Skeletal muscle satellite cell (primary cell): ENCODE measurements at regions not wholly inside any gene's neighbourhood (a gene's known extent, or its start where the extent isn't known, plus 50 kb on each side); places are given as distances from the start of the nearest gene placed in this dataset.
A peak's percentile ranks its signal among the peaks of the same experiment; 100 is the strongest.

Source experiments
- H3K27me3 ChIP-seq: 2 replicates; pipeline ENCODE4 v1.7.0; 2013; ENCODE audit warnings: low read length; ENCODE audit not compliant: control insufficient read depth, insufficient read depth
- H3K36me3 ChIP-seq: 2 replicates; pipeline ENCODE4 v1.7.0; 2013; ENCODE audit warnings: mild to moderate bottlenecking, control low read depth, low read length; ENCODE audit not compliant: insufficient read depth
- H3K4me1 ChIP-seq: 2 replicates; pipeline ENCODE4 v1.7.0; 2013; ENCODE audit warnings: low read length; ENCODE audit not compliant: control insufficient read depth, insufficient read depth
- H3K4me2 ChIP-seq: 2 replicates; pipeline ENCODE4 v1.7.0; 2013; ENCODE audit warnings: mild to moderate bottlenecking, low read length
- H3K4me3 ChIP-seq: 2 replicates; pipeline ENCODE4 v1.7.0; 2013; ENCODE audit warnings: low read length
- H3K9ac ChIP-seq: 2 replicates; pipeline ENCODE4 v1.7.0; 2013; ENCODE audit warnings: mild to moderate bottlenecking, low read depth, low read length, moderate library complexity
- H3K9me3 ChIP-seq: replicated peaks from 2 replicates; pipeline ENCODE4 v1.7.0; 2013; ENCODE audit warnings: mild to moderate bottlenecking, control low read depth, low read length

DNA sequence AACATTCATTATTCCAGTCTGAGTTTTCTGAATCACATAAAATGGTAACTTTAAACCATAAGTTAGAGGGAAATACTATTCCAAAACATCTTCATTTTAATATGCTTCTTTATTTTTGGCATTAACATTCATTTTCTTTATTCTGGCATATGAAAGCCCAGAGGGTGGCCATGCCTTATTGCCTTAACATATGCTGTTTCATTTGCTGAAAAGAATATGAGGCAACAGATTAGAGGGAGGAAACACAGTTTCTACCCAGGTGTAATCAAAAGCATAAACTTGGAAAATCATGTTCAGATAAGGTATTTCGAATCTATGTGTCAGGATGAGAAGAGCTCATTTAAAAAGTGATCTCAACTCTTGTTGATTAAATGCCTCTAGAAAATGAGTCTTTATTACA, 379.9 kb upstream of the DSEL start:
- H3K4me3 ChIP-seq: no peak overlapping the region
- H3K36me3 ChIP-seq: no peaks in the 10 kb centered on the region
- no peaks in the 10 kb centered on the region for H3K4me1 ChIP-seq
- no peaks in the 10 kb centered on the region for H3K27me3 ChIP-seq
- no peak overlapping the region for H3K4me2 ChIP-seq
- no peak overlapping the region for H3K9ac ChIP-seq
- H3K9me3 ChIP-seq: no peaks in the 10 kb centered on the region

- Histone ChIP-seq H3K4me1 (no peaks in the 10 kb centered on the region), H3K9me3 (no peaks in the 10 kb centered on the region), H3K36me3 (no peaks in the 10 kb centered on the region), H3K4me3 (no peak overlapping the region), H3K4me2 (no peak overlapping the region), H3K9ac (no peak overlapping the region), H3K27me3 (no peaks in the 10 kb centered on the region)
Observed at GRCh38 chr18:67893916-67894315, 377.4 kb upstream of the DSEL start.

- Histone ChIP-seq H3K4me1 (no peaks in the 10 kb centered on the region), H3K27me3 (no peaks in the 10 kb centered on the region), H3K4me2 (no peak overlapping the region), H3K4me3 (no peak overlapping the region), H3K9ac (no peak overlapping the region), H3K9me3 (no peaks in the 10 kb centered on the region), H3K36me3 (no peaks in the 10 kb centered on the region)
Observed at GRCh38 chr18:67876871-67877270, 360.4 kb upstream of the DSEL start.

GRCh38 chr18:67875944-67876343, 359.4 kb upstream of the DSEL start:
- Histone ChIP-seq H3K9me3 (no peaks in the 10 kb centered on the region), H3K9ac (no peak overlapping the region), H3K27me3 (no peaks in the 10 kb centered on the region), H3K4me1 (no peaks in the 10 kb centered on the region), H3K36me3 (no peaks in the 10 kb centered on the region), H3K4me3 (no peak overlapping the region), H3K4me2 (no peak overlapping the region)

DNA sequence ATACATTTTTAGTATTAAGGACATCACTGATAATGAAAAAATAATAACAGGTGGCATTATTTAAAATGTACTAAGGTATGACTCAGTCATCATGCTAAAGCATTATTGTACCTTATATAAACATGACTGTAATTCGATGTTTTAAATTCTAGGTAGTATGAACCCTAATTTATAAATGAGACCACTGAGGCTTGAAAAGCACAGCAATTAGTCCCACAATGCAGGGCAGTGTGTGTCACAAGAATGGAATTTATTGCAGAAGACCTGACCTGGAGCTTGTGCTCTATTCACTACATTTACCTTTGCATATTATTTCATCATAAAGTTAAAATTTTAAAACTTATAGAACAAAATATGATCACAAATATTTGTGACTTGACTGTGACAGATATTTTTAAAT, 358.5 kb upstream of the DSEL start:
- H3K4me3 ChIP-seq: no peak overlapping the region
- H3K27me3 ChIP-seq: no peaks in the 10 kb centered on the region
- no peaks in the 10 kb centered on the region for H3K36me3 ChIP-seq
- H3K9ac ChIP-seq: no peak overlapping the region
- no peak overlapping the region for H3K4me2 ChIP-seq
- no peaks in the 10 kb centered on the region for H3K9me3 ChIP-seq
- no peaks in the 10 kb centered on the region for H3K4me1 ChIP-seq

DNA sequence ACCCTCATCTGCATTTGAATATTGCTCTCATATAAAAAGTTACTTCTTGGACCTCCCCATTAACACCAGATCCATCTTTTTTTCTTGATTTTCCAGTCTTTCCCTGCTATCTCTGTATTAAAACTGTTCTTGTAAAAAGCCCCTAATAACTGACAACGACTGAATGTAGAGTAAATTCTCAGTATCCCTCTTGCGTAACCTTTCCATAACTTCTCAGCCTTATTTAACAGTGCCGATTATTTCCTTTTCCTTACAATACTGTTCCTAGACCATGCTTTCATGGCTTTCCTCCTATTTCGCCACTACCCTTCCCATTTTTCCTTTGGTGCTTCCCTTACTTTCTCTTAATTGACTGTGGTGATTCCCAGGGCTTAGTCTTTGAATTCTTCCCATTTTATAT, 348.9 kb upstream of the DSEL start:
- Histone ChIP-seq H3K27me3 (no peaks in the 10 kb centered on the region), H3K4me1 (peaks cover 40% of the 10 kb centered on the region), H3K4me2 (peak overlapping the region; percentile 6), H3K36me3 (no peaks in the 10 kb centered on the region), H3K9me3 (no peaks in the 10 kb centered on the region), H3K4me3 (no peak overlapping the region), H3K9ac (peak overlapping the region; percentile 32)

- peak overlapping the region; percentile 32 for H3K9ac ChIP-seq
- H3K4me2 ChIP-seq: peak overlapping the region; percentile 6
- H3K4me3 ChIP-seq: no peak overlapping the region
- H3K27me3 ChIP-seq: no peaks in the 10 kb centered on the region
- no peaks in the 10 kb centered on the region for H3K9me3 ChIP-seq
- H3K4me1 ChIP-seq: peaks cover 40% of the 10 kb centered on the region
- no peaks in the 10 kb centered on the region for H3K36me3 ChIP-seq
Observed at GRCh38 chr18:67864677-67865340, 348.3 kb upstream of the DSEL start.

DNA sequence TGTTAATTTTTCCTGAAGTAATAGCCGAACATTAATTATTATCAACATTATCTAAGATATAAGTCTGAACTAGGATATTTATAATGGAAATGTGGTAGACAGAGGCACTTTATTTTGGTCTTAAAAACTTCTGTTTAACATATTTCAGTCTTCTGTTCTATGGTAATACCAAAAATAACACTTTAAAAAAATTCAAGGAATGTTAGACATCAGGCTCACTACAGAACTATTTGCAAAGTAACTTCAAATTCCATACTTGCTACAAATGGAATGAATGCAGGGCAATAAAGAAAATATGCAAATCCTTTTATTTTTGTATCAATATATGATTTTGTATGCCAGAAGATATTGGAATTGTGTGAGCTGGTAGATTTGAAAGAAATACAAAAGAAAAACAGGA, 345.5 kb upstream of the DSEL start:
- H3K4me2 ChIP-seq: peak overlapping the region; percentile 2
- peaks cover 40% of the 10 kb centered on the region for H3K4me1 ChIP-seq
- H3K9ac ChIP-seq: peak overlapping the region; percentile 50
- no peaks in the 10 kb centered on the region for H3K27me3 ChIP-seq
- no peaks in the 10 kb centered on the region for H3K36me3 ChIP-seq
- no peaks in the 10 kb centered on the region for H3K9me3 ChIP-seq
- no peak overlapping the region for H3K4me3 ChIP-seq

- peaks cover 4% of the 10 kb centered on the region for H3K4me1 ChIP-seq
- H3K9ac ChIP-seq: no peak overlapping the region
- H3K36me3 ChIP-seq: no peaks in the 10 kb centered on the region
- no peak overlapping the region for H3K4me3 ChIP-seq
- no peaks in the 10 kb centered on the region for H3K27me3 ChIP-seq
- no peaks in the 10 kb centered on the region for H3K9me3 ChIP-seq
- H3K4me2 ChIP-seq: no peak overlapping the region
Observed at GRCh38 chr18:67854340-67854739, 337.8 kb upstream of the DSEL start.

DNA sequence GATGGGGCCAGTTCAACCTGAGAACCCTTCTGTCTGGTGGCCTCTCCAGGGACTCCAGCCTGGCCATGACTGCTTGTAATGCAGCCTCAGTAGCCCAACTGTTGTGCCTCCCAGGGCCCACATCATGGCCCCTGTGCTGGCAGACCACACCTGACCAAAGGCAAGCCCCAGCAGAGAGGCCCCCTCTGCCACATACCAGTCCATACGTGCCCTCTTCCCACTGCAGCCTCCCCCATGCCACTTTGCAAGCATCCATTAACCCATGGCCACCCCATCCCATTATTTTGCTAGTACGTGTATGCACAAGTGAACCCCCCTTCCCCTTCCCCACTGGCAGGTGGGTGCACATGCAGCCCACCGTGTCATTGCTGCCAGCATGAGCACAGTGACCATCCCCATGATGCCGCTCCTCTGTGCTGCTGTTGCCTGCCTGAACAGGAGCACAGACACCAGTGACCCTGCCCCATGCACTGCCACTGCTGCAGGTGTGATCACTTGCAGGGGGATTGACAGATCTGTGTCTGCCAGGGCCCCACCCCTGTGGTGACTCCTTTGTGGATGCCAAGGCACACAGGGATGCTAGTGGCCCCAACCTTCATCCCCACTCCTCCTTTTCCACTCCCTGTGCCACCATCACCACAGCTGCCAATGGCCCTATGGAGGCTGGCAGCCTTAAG, 330.0 kb upstream of the DSEL start:
- no peak overlapping the region for H3K4me2 ChIP-seq

GRCh38 chr18:67845035-67845434, 328.5 kb upstream of the DSEL start:
- H3K4me2 ChIP-seq: no peak overlapping the region
- H3K4me3 ChIP-seq: no peak overlapping the region
- no peaks in the 10 kb centered on the region for H3K36me3 ChIP-seq
- no peaks in the 10 kb centered on the region for H3K9me3 ChIP-seq
- no peaks in the 10 kb centered on the region for H3K27me3 ChIP-seq
- H3K9ac ChIP-seq: no peak overlapping the region
- no peaks in the 10 kb centered on the region for H3K4me1 ChIP-seq

More for the DNA sequence above, 330.0 kb upstream of the DSEL start:
- no peaks in the 10 kb centered on the region for H3K4me1 ChIP-seq
- no peak overlapping the region for H3K4me3 ChIP-seq
- H3K36me3 ChIP-seq: no peaks in the 10 kb centered on the region
- no peak overlapping the region for H3K9ac ChIP-seq
- H3K9me3 ChIP-seq: no peaks in the 10 kb centered on the region
- no peaks in the 10 kb centered on the region for H3K27me3 ChIP-seq

GRCh38 chr18:67840379-67840778, 323.9 kb upstream of the DSEL start:
- H3K9ac ChIP-seq: no peak overlapping the region
- H3K36me3 ChIP-seq: no peaks in the 10 kb centered on the region
- no peaks in the 10 kb centered on the region for H3K9me3 ChIP-seq
- H3K4me2 ChIP-seq: no peak overlapping the region
- H3K27me3 ChIP-seq: no peaks in the 10 kb centered on the region
- no peak overlapping the region for H3K4me3 ChIP-seq
- H3K4me1 ChIP-seq: no peaks in the 10 kb centered on the region
